HUES6 (cell line): ENCODE measurements at regions not wholly inside any gene's neighbourhood (a gene's known extent, or its start where the extent isn't known, plus 50 kb on each side); places are given as distances from the start of the nearest gene placed in this dataset.

Experiments
- H3K27ac ChIP-seq: 2 replicates; pipeline ENCODE4 v1.7.0; 2013; ENCODE audit warnings: low read depth, mild to moderate bottlenecking, low read length, inconsistent platforms
- H3K27me3 ChIP-seq: 2 replicates; pipeline ENCODE4 v1.6.1; 2013; ENCODE audit warnings: low read length; ENCODE audit not compliant: control insufficient read depth, insufficient read depth
- H3K36me3 ChIP-seq: 2 replicates; pipeline ENCODE4 v1.6.1; 2013; ENCODE audit warnings: low read length; ENCODE audit not compliant: control insufficient read depth, insufficient read depth
- H3K4me1 ChIP-seq: 2 replicates; pipeline ENCODE4 v1.6.1; 2013; ENCODE audit warnings: low read length; ENCODE audit not compliant: control insufficient read depth, insufficient read depth
- H3K4me3 ChIP-seq: 2 replicates; pipeline ENCODE4 v1.5.1; 2013; ENCODE audit warnings: low read depth, low read length
- H3K9ac ChIP-seq: one replicate; pipeline ENCODE4 v1.6.1; 2013; ENCODE audit warnings: mild to moderate bottlenecking, low read length
- H3K9me3 ChIP-seq: 2 replicates; pipeline ENCODE4 v1.6.1; 2013; ENCODE audit warnings: low read depth, low read length; ENCODE audit not compliant: control insufficient read depth, insufficient read depth

- Histone ChIP-seq H3K27me3 (no peaks in the 10 kb centered on the region), H3K27ac (no peak overlapping the region), H3K9ac (no peak overlapping the region), H3K4me3 (no peak overlapping the region), H3K36me3 (no peaks in the 10 kb centered on the region), H3K4me1 (no peaks in the 10 kb centered on the region), H3K9me3 (peaks cover 12% of the 10 kb centered on the region)
These were observed 50.3 kb upstream of the CXCL12 start for GRCh38 chr10:44435196-44435595.

- Histone ChIP-seq H3K9me3 (peaks cover 12% of the 10 kb centered on the region), H3K9ac (no peak overlapping the region), H3K27me3 (no peaks in the 10 kb centered on the region), H3K4me3 (no peak overlapping the region), H3K27ac (no peak overlapping the region), H3K4me1 (no peaks in the 10 kb centered on the region), H3K36me3 (no peaks in the 10 kb centered on the region)
These were observed 51.3 kb upstream of the CXCL12 start for GRCh38 chr10:44436240-44436639.

GRCh38 chr10:44437840-44438511 is 53.1 kb upstream of the CXCL12 start:
- Histone ChIP-seq H3K4me1 (no peaks in the 10 kb centered on the region), H3K9me3 (peaks cover 5% of the 10 kb centered on the region), H3K36me3 (no peaks in the 10 kb centered on the region), H3K9ac (no peak overlapping the region), H3K27me3 (no peaks in the 10 kb centered on the region), H3K27ac (no peak overlapping the region), H3K4me3 (no peak overlapping the region)

GRCh38 chr10:44439239-44439957 is 54.5 kb upstream of the CXCL12 start:
- Histone ChIP-seq H3K4me3 (no peak overlapping the region), H3K27me3 (no peaks in the 10 kb centered on the region), H3K9me3 (peaks cover 3% of the 10 kb centered on the region; the same call in 1 of the 2 replicates), H3K36me3 (no peaks in the 10 kb centered on the region), H3K27ac (no peak overlapping the region), H3K9ac (no peak overlapping the region), H3K4me1 (no peaks in the 10 kb centered on the region)

- Histone ChIP-seq H3K4me1 (no peaks in the 10 kb centered on the region), H3K36me3 (no peaks in the 10 kb centered on the region), H3K27me3 (no peaks in the 10 kb centered on the region), H3K27ac (no peak overlapping the region), H3K4me3 (no peak overlapping the region), H3K9me3 (peaks cover 5% of the 10 kb centered on the region), H3K9ac (no peak overlapping the region)
These were observed 55.0 kb upstream of the CXCL12 start for GRCh38 chr10:44439958-44440244.

GRCh38 chr10:44457259-44457658 is 72.4 kb upstream of the CXCL12 start:
- Histone ChIP-seq H3K27ac (no peak overlapping the region), H3K27me3 (no peaks in the 10 kb centered on the region), H3K9me3 (no peaks in the 10 kb centered on the region), H3K9ac (no peak overlapping the region), H3K4me3 (no peak overlapping the region), H3K36me3 (no peaks in the 10 kb centered on the region), H3K4me1 (peaks cover 6% of the 10 kb centered on the region; the same call in 1 of the 2 replicates)

GRCh38 chr10:44458671-44459413 is 73.9 kb upstream of the CXCL12 start:
- H3K27me3 ChIP-seq, result no peaks in the 10 kb centered on the region
- H3K9ac ChIP-seq, result no peak overlapping the region
- H3K27ac ChIP-seq, result no peak overlapping the region
- no peaks in the 10 kb centered on the region for H3K36me3 ChIP-seq
- H3K9me3 ChIP-seq, result no peaks in the 10 kb centered on the region
- H3K4me1 ChIP-seq, result peaks cover 3% of the 10 kb centered on the region; the same call in 1 of the 2 replicates
- no peak overlapping the region for H3K4me3 ChIP-seq

GRCh38 chr10:44459671-44460070 is 74.8 kb upstream of the CXCL12 start:
- Histone ChIP-seq H3K4me1 (no peaks in the 10 kb centered on the region), H3K9me3 (no peaks in the 10 kb centered on the region), H3K36me3 (no peaks in the 10 kb centered on the region), H3K4me3 (no peak overlapping the region), H3K27me3 (no peaks in the 10 kb centered on the region), H3K27ac (no peak overlapping the region), H3K9ac (no peak overlapping the region)

GRCh38 chr10:44460416-44460815 is 75.5 kb upstream of the CXCL12 start:
- Histone ChIP-seq H3K27ac (no peak overlapping the region), H3K27me3 (no peaks in the 10 kb centered on the region), H3K4me1 (no peaks in the 10 kb centered on the region; the same call in 1 of the 2 replicates), H3K4me3 (no peak overlapping the region), H3K9ac (no peak overlapping the region), H3K36me3 (no peaks in the 10 kb centered on the region), H3K9me3 (no peaks in the 10 kb centered on the region)

GRCh38 chr10:44462338-44462914 is 77.5 kb upstream of the CXCL12 start:
- H3K9me3 ChIP-seq, result no peaks in the 10 kb centered on the region
- H3K36me3 ChIP-seq, result no peaks in the 10 kb centered on the region
- no peak overlapping the region for H3K9ac ChIP-seq
- no peaks in the 10 kb centered on the region for H3K27me3 ChIP-seq
- H3K4me1 ChIP-seq, result no peaks in the 10 kb centered on the region; the same call in 1 of the 2 replicates
- H3K4me3 ChIP-seq, result no peak overlapping the region
- H3K27ac ChIP-seq, result no peak overlapping the region
